GM21381 (cell line): ENCODE measurements at regions not wholly inside any gene's neighbourhood (a gene's known extent, or its start where the extent isn't known, plus 50 kb on each side); places are given as distances from the start of the nearest gene placed in this dataset.
"Not testable (repeated sequence)": the region's sequence is repeated elsewhere in the genome, so short reads cannot be mapped to it uniquely, and the experiment has no call there.

Source experiments
- ATAC-seq: cut with Tn5 transposase; IDR thresholded peaks from one replicate; pipeline ENCODE4 v1.9.1; 2021; ENCODE audit warnings: mild to moderate bottlenecking, moderate library complexity; ENCODE audit not compliant: unreplicated experiment

DNA sequence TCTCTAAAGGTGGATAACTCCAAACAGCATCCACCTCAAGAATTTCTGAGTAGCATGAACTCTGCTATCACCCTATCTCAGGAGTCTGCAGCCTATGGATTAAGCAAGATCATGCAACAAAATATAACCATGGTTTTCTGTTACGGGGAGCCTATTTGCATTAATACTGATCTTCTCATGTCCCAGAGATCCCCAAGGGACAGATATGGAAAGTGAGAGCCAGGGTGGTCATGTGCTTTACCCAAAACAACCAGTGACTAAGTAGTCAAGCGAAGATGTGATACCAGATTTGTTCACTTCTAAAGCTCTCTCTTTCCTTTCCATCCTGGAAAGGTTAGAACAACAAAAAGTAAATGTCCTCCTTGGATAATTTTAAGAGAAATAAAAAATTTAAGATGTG, 125.1 kb downstream of the PRRX1 start:
- ATAC-seq = no peak

GRCh38 chr1:170790175-170790574, 126.2 kb downstream of the PRRX1 start:
- ATAC-seq = no peak

DNA sequence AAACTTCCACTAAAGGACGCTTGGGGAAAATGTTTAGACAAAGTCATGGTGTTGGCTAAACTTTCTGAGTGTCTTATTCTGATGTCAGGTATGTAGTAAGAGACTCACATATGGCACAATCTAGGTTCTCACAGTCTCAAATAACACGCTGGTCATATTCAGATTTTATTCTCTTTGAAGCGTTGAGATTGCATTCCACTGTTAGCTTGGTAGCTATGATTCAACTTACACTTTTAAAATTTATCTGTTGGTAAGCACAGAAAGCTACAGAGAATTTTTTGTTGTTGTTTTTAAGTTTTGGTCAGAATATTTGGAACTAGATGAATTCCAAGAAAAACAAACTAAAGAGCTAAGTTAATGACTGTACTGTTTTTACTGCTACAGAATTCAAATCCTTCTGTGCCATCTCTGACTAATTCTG, 126.7 kb downstream of the PRRX1 start:
- ATAC-seq = no peak

DNA sequence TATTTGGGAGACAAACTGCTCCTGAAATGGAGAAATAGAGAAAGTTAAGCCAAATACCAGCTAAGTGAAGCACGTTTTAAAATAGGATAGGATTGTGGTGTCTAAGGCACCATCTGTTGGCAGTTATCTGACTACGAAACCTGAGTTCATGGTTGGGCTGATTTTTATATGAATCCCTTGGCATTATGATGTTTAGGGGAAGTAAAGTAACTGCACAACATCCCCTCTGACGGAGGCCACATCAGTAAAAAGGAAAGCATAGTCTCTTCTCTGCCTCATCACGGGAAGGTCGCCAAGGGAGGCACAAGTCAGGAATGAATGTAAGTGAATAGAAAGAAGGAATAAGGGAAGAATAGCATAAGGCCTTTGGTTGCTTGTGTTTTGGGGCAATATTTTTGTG, 128.0 kb downstream of the PRRX1 start:
- ATAC-seq = no peak

GRCh38 chr1:170800265-170800664, 135.1 kb upstream of the MROH9 start:
- no peak for ATAC-seq

- no peak for ATAC-seq
These were observed 134.5 kb upstream of the MROH9 start for GRCh38 chr1:170800812-170801211.

DNA sequence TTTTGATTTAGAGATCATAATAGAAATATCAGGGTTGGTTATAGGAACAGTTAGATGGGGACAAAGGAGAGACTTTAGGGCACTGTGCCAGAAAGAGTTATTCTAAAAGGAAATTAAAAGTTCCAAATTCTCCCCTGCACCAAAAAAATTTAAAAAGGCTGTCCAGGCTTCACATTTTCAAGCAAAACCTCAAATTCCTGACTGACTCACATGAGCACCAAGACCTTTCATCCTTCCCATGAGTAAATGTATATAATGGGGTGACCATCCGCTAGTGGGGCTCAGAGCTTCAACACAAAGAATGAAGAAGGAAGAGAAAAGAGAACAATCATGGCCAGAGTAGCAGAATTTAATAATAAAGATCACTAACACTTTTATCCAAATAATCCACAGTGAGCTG, 131.6 kb upstream of the MROH9 start:
- ATAC-seq = no peak

DNA sequence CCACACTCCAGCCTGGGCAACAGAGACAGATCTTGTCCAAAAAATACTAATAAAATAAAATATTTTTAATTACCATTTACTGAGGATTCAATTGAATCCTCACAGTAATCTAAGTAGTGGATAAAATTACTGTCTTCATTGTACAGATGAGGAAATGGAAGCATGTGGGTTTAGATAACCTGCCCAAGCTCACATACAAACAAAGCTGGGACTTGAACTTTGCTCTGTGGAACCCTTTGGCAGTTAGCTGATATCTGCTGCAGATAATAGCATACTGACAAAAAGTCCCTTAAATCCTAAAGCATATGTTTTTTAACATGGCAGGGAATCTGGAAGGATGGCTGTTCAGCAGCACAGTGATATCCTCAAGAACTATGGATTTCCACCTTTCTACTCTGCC, 130.9 kb upstream of the MROH9 start:
- no peak for ATAC-seq

DNA sequence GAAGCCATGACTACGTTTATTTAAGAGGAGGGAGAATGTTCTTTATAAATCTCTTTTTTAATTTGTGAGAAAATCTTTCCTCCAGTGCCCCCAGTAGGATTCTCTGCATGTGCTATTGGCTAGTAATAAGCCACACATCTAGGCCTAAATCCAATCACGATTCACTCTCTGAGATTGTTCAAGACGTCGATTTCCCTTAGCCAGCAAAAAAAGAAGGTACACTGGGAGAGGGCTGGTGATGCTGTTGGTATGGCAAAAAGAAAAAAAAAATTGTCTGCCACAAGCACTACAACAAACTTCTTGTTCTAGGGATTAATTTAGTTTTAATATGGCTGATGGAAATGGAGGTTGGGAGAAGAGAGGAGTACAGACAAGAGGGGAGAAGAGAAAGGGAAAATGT, 130.5 kb upstream of the MROH9 start:
- ATAC-seq = no peak

GRCh38 chr1:170806961-170807360, 128.4 kb upstream of the MROH9 start:
- no peak for ATAC-seq

GRCh38 chr1:170807432-170807831, 127.9 kb upstream of the MROH9 start:
- ATAC-seq = no peak

- ATAC-seq = no peak
These were observed 127.0 kb upstream of the MROH9 start for GRCh38 chr1:170808216-170808885.

DNA sequence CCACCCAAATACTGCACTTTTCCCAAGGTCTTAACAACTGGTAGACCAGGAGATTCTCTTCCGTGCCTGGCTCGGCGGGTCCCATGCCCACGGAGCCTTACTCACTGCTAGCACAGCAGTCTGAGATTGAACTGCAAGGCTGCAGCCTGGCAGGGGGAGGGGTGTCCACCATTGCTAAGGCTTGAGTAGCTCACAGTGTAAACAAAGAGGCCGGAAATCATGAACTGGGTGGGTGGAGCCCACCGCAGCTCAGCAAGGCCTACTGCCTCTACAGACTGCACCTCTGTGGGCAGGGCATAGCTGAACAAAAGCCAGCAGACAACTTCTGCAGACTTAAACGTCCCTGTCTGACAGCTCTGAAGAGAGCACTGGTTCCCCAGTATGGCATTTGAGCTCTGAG, 124.3 kb upstream of the MROH9 start:
- not testable (repeated sequence) for ATAC-seq

- no peak for ATAC-seq
These were observed 115.6 kb upstream of the MROH9 start for GRCh38 chr1:170819781-170820180.

GRCh38 chr1:170823120-170823519, 112.2 kb upstream of the MROH9 start:
- ATAC-seq = no peak

DNA sequence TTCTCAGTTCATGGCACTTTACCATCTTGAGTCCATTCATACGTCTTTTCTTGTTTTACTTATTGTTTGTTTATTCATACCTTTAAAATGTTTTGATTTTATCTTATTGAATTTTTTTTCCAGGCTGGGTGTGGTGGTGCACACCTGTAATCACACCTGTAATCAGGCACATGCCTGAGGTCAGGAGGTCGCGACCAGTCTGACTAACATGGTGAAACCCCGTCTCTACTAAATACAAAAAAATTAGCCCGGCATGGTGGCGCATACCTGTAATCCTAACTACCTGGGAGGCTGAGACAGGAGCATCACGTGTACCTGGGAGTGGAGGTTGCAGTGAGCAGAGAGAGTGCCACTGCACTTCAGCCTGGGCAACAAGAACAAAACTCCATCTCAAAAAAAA, 104.1 kb upstream of the MROH9 start:
- ATAC-seq = no peak

DNA sequence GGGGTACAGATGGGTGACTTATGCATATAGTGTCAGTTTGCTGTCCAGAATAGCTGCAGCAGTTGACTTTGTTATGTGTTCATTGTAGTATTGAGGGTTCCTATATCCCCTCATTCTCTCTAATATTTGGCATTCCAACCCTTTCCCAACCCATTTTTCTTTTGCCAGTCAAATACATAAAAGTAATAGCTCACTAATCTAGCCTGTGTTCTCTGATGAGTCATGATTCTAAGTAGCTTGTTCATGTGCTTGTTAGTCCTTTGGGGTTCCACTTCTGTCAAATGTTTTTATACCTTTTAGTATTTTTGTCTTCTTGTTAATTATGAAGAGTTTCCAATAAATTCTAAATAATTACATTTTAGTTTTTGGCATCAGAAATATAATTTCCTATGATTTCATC, 99.2 kb upstream of the MROH9 start:
- ATAC-seq = no peak

DNA sequence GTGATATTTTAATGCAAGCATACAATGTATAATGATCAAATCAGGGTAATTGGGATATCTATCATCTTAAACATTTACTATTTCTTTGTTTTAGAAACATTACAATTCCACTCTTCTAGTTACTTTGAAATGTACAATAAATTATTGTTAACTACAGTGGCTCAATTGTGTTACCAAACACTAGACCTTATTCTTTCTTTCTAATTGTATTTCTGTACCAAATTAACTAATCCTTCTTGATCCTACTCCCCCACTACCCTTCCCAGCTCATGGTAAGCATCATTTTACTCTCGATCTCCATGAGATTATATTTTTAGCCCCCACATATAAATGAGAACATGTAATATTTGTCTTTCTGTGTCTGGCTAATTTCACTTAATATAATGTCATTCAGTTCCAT, 95.0 kb upstream of the MROH9 start:
- ATAC-seq = no peak

- ATAC-seq = peak; percentile 92
These were observed 82.0 kb upstream of the MROH9 start for GRCh38 chr1:170853302-170853701.

DNA sequence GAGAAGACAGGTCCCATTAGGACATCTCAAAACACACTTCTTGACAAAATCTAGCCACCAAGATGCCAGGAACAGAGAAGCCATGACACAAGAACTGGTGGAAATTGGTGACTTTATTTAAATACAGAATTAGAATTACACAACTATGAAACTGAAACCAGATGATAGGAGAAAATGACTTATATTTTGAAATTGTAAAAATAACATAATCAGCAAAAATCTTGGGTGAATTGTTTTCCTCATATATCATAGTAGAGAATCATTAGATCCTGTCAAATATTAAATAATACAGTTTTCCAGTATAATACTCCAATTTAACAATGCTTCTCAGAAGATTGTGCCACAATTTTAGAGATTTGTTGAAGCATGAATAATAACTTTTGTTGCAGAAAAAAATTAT, 81.5 kb upstream of the MROH9 start:
- ATAC-seq = no peak

GRCh38 chr1:170854677-170855076, 80.7 kb upstream of the MROH9 start:
- ATAC-seq = no peak

GRCh38 chr1:170856455-170856854, 78.9 kb upstream of the MROH9 start:
- ATAC-seq = no peak

DNA sequence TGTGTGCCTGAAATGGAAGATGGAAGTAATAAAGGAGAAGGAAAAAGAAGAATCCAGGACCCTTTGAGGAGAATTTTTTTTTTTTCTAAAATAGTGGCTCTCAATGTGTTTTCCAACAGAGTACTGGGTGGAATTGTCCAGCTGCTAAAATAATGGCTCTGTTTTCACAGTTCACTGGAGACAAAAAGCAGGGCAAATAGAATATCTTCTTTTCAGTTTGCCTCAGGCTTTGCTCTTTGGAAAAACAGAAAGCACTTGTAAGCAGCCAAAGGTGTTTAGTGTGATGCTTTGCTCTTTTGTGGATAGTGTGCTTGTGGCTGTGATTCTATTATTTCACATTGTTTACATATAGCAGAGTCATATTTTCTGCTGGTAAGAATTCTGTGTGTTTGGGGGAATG, 77.4 kb upstream of the MROH9 start:
- no peak for ATAC-seq
